Activated CD8-positive, alpha-beta memory T cell treated with anti-CD3 and anti-CD28 coated beads for 24 hours (primary cell): ENCODE measurements at regions not wholly inside any gene's neighbourhood (a gene's known extent, or its start where the extent isn't known, plus 50 kb on each side); places are given as distances from the start of the nearest gene placed in this dataset.
"Not testable (repeated sequence)": the region's sequence is repeated elsewhere in the genome, so short reads cannot be mapped to it uniquely, and the experiment has no call there.

Experiments
- DNase-seq: peaks from one replicate; pipeline ENCODE4 v3.0.0-alpha.2; 2020

- no peak for DNase-seq
These were observed 178.1 kb downstream of the TMEM161B start for GRCh38 chr5:88090506-88090905.

GRCh38 chr5:88089719-88090390, 178.8 kb downstream of the TMEM161B start:
- no peak for DNase-seq

- no peak for DNase-seq
These were observed 183.2 kb downstream of the TMEM161B start for GRCh38 chr5:88085462-88085861.

GRCh38 chr5:88081877-88082276, 186.8 kb downstream of the TMEM161B start:
- DNase-seq = no peak

- no peak for DNase-seq
These were observed 204.8 kb downstream of the TMEM161B start for GRCh38 chr5:88063813-88064212.

GRCh38 chr5:88060194-88060593, 208.5 kb downstream of the TMEM161B start:
- no peak for DNase-seq

GRCh38 chr5:88058625-88059024, 210.0 kb downstream of the TMEM161B start:
- no peak for DNase-seq

GRCh38 chr5:88052468-88052867, 216.2 kb downstream of the TMEM161B start:
- DNase-seq = not testable (repeated sequence)

- no peak for DNase-seq
These were observed 217.5 kb downstream of the TMEM161B start for GRCh38 chr5:88051148-88051547.

GRCh38 chr5:88049737-88050136, 218.9 kb downstream of the TMEM161B start:
- no peak for DNase-seq

- DNase-seq = no peak
These were observed 219.5 kb downstream of the TMEM161B start for GRCh38 chr5:88049156-88049555.

GRCh38 chr5:88045931-88046461, 222.6 kb downstream of the TMEM161B start:
- DNase-seq = no peak

GRCh38 chr5:88045165-88045564, 223.5 kb downstream of the TMEM161B start:
- no peak for DNase-seq

- DNase-seq = no peak
These were observed 234.1 kb downstream of the TMEM161B start for GRCh38 chr5:88034520-88034919.

GRCh38 chr5:88033191-88033590, 235.5 kb downstream of the TMEM161B start:
- DNase-seq = no peak

GRCh38 chr5:88029011-88029410, 239.6 kb downstream of the TMEM161B start:
- DNase-seq = no peak

- DNase-seq = no peak
These were observed 247.5 kb downstream of the TMEM161B start for GRCh38 chr5:88021141-88021540.

GRCh38 chr5:88014984-88015383, 253.7 kb downstream of the TMEM161B start:
- not testable (repeated sequence) for DNase-seq

GRCh38 chr5:88000877-88001276, 267.8 kb downstream of the TMEM161B start:
- DNase-seq = no peak

- no peak for DNase-seq
These were observed 271.0 kb downstream of the TMEM161B start for GRCh38 chr5:87997662-87998061.

- DNase-seq = no peak
These were observed 302.4 kb downstream of the TMEM161B start for GRCh38 chr5:87966213-87966612.

- no peak for DNase-seq
These were observed 314.5 kb downstream of the TMEM161B start for GRCh38 chr5:87954121-87954520.

GRCh38 chr5:87951661-87952060, 317.0 kb downstream of the TMEM161B start:
- no peak for DNase-seq

- DNase-seq = no peak
These were observed 318.7 kb downstream of the TMEM161B start for GRCh38 chr5:87949676-87950631.
